WTC11 (cell line): ENCODE measurements at regions not wholly inside any gene's neighbourhood (a gene's known extent, or its start where the extent isn't known, plus 50 kb on each side); places are given as distances from the start of the nearest gene placed in this dataset.

Source experiments
- ATAC-seq: fragments of 200-7000 bp; cut with Tn5 transposase; 2 replicates; pipeline ENCODE4 v1.10.0; 2021; ENCODE audit warnings: mild to moderate bottlenecking, moderate library complexity
- CTCF ChIA-PET: fragments of 300-600 bp; sonication (Branson Sonifier 250); formaldehyde crosslinking; loops from one replicate; lab custom pipeline; 2021; ENCODE audit warnings: antibody characterized with exemption; lab: Charles Lee
- POLR2A ChIA-PET: fragments of 350-600 bp; sonication (Branson Sonifier 250); formaldehyde crosslinking; loops from one replicate; lab custom pipeline; 2021; ENCODE audit warnings: antibody characterized with exemption; lab: Charles Lee
- DNase-seq: peaks from one replicate; pipeline ENCODE4 v3.0.0; 2021; ENCODE audit warnings: low spot score
- H3K27ac Mint-ChIP-seq: 2 replicates; pipeline ENCODE4 v1.8.0; 2021; ENCODE audit warnings: mixed read lengths
- H3K27me3 Mint-ChIP-seq: 2 replicates; pipeline ENCODE4 v1.8.0; 2021; ENCODE audit warnings: low read depth, mild to moderate bottlenecking, moderate library complexity, mixed read lengths
- H3K36me3 Mint-ChIP-seq: 2 replicates; pipeline ENCODE4 v1.8.0; 2021; ENCODE audit warnings: mixed read lengths
- H3K4me1 Mint-ChIP-seq: 2 replicates; pipeline ENCODE4 v1.8.0; 2022; ENCODE audit warnings: mixed read lengths
- H3K4me3 Mint-ChIP-seq: 2 replicates; pipeline ENCODE4 v1.8.0; 2021; ENCODE audit warnings: mild to moderate bottlenecking, moderate library complexity, mixed read lengths
- H3K9me3 Mint-ChIP-seq: 2 replicates; pipeline ENCODE4 v1.8.0; 2021; ENCODE audit warnings: mixed read lengths
- CREB1 ChIP-seq: sonication (generic); formaldehyde crosslinking; IDR thresholded peaks from 2 replicates; pipeline ENCODE4 v1.8.0; 2023; ENCODE audit warnings: mild to moderate bottlenecking, missing genetic modification reagents
- ESRRA ChIP-seq: sonication (generic); formaldehyde crosslinking; IDR thresholded peaks from 2 replicates; pipeline ENCODE4 v1.8.1; 2022; ENCODE audit warnings: mild to moderate bottlenecking, missing genetic modification reagents, borderline replicate concordance
- ETV6 ChIP-seq: sonication (generic); formaldehyde crosslinking; IDR thresholded peaks from 2 replicates; pipeline ENCODE4 v1.8.1; 2022; ENCODE audit warnings: mild to moderate bottlenecking, missing genetic modification reagents
- FOXP1 ChIP-seq: sonication (generic); formaldehyde crosslinking; IDR thresholded peaks from 2 replicates; pipeline ENCODE4 v1.8.0; 2022; ENCODE audit warnings: missing genetic modification reagents, mild to moderate bottlenecking, moderate library complexity, borderline replicate concordance
- GABPB1 ChIP-seq: sonication (generic); formaldehyde crosslinking; IDR thresholded peaks from 2 replicates; pipeline ENCODE4 v1.8.1; 2023; ENCODE audit warnings: mild to moderate bottlenecking, missing genetic modification reagents
- GTF2I ChIP-seq: fragments of 250-450 bp; sonication (Bioruptor Pico); conservative IDR thresholded peaks from 2 replicates; pipeline ENCODE4 v1.4.0; 2021; ENCODE audit warnings: mild to moderate bottlenecking
- IRF2 ChIP-seq: sonication (generic); formaldehyde crosslinking; IDR thresholded peaks from 2 replicates; pipeline ENCODE4 v1.8.0; 2022; ENCODE audit warnings: low read depth, missing genetic modification reagents, borderline replicate concordance
- MAX ChIP-seq: sonication (generic); formaldehyde crosslinking; IDR thresholded peaks from 2 replicates; pipeline ENCODE4 v1.8.0; 2022; ENCODE audit warnings: mild to moderate bottlenecking, missing genetic modification reagents
- MXD4 ChIP-seq: fragments of 250-450 bp; sonication (Bioruptor Pico); IDR thresholded peaks from 2 replicates; pipeline ENCODE4 v1.8.0; 2021; ENCODE audit warnings: mild to moderate bottlenecking, moderate library complexity, borderline replicate concordance
- PREB ChIP-seq: sonication (generic); formaldehyde crosslinking; IDR thresholded peaks from 2 replicates; pipeline ENCODE4 v1.8.1; 2022; ENCODE audit warnings: mild to moderate bottlenecking, missing genetic modification reagents, moderate library complexity, borderline replicate concordance
- TCF7 ChIP-seq: sonication (generic); formaldehyde crosslinking; IDR thresholded peaks from 2 replicates; pipeline ENCODE4 v1.8.0; 2022; ENCODE audit warnings: mild to moderate bottlenecking, low read depth, missing genetic modification reagents, moderate library complexity
- ZBTB43 ChIP-seq: sonication (generic); formaldehyde crosslinking; IDR thresholded peaks from 2 replicates; pipeline ENCODE4 v1.8.1; 2023; ENCODE audit warnings: mild to moderate bottlenecking, missing genetic modification reagents
- ZNF138 ChIP-seq: sonication (generic); formaldehyde crosslinking; conservative IDR thresholded peaks from 2 replicates; pipeline ENCODE4 v1.8.1; 2022; ENCODE audit warnings: mild to moderate bottlenecking, moderate library complexity, missing genetic modification reagents
- ZNF232 ChIP-seq: sonication (generic); formaldehyde crosslinking; IDR thresholded peaks from 2 replicates; pipeline ENCODE4 v1.8.0; 2022; ENCODE audit warnings: mild to moderate bottlenecking, missing genetic modification reagents
- ZNF317 ChIP-seq: sonication (generic); formaldehyde crosslinking; IDR thresholded peaks from 2 replicates; pipeline ENCODE4 v1.8.1; 2023; ENCODE audit warnings: low read depth, mild to moderate bottlenecking, moderate library complexity, missing genetic modification reagents, borderline replicate concordance
- ZNF671 ChIP-seq: fragments of 250-450 bp; sonication (Bioruptor Pico); IDR thresholded peaks from 2 replicates; pipeline ENCODE4 v1.8.0; 2021; ENCODE audit warnings: mild to moderate bottlenecking
- TF ChIP-seq, protein P1 (sequence below): sonication (generic); formaldehyde crosslinking; IDR thresholded peaks from 2 replicates; pipeline ENCODE4 v1.8.1; 2022; ENCODE audit warnings: low read depth, mild to moderate bottlenecking, moderate library complexity, missing genetic modification reagents, borderline replicate concordance
- TF ChIP-seq, protein P2 (sequence below): fragments of 250-450 bp; sonication (Bioruptor Pico); conservative IDR thresholded peaks from 2 replicates; pipeline ENCODE4 v1.9.0; 2021; ENCODE audit warnings: mild to moderate bottlenecking
- TF ChIP-seq, protein P3 (sequence below): sonication (generic); formaldehyde crosslinking; IDR thresholded peaks from 2 replicates; pipeline ENCODE4 v1.8.0; 2023; ENCODE audit warnings: mild to moderate bottlenecking, missing genetic modification reagents
- TF ChIP-seq, protein P4 (sequence below): fragments of 250-450 bp; sonication (Bioruptor Pico); IDR thresholded peaks from 2 replicates; pipeline ENCODE4 v1.8.0; 2021; ENCODE audit warnings: mild to moderate bottlenecking
- TF ChIP-seq, protein P5 (sequence below): fragments of 250-450 bp; sonication (Bioruptor Pico); IDR thresholded peaks from 2 replicates; pipeline ENCODE4 v2.1.2; 2022; ENCODE audit warnings: mild to moderate bottlenecking, moderate library complexity

GRCh38 chr6:90719321-90720195 is 132.7 kb upstream of the MAP3K7 start (continued):
- TF ChIP-seq ESRRA (CRISPR knock-in tag) (no peak), PREB (CRISPR knock-in tag) (no peak), GTF2I (no peak), TCF7 (CRISPR knock-in tag) (no peak), CREB1 (CRISPR knock-in tag) (no peak), ZNF138 (no peak), ZNF232 (CRISPR knock-in tag) (no peak), IRF2 (CRISPR knock-in tag) (no peak)

GRCh38 chr6:90716376-90716775 is 129.5 kb upstream of the MAP3K7 start:
- Mint-ChIP-seq H3K4me3 (no peak overlapping the region), H3K9me3 (no peaks in the 10 kb centered on the region)
- DNase-seq = no peak
- CTCF ChIA-PET = no interaction called here
- TF ChIP-seq ZBTB43 = no peak
- TF ChIP-seq PREB (CRISPR knock-in tag) = no peak
- TF ChIP-seq FOXP1 (CRISPR knock-in tag) = no peak
- no peak for TF ChIP-seq TCF7 (CRISPR knock-in tag)
- no peak for TF ChIP-seq ZNF317 (CRISPR knock-in tag)
- TF ChIP-seq, protein P1, sequence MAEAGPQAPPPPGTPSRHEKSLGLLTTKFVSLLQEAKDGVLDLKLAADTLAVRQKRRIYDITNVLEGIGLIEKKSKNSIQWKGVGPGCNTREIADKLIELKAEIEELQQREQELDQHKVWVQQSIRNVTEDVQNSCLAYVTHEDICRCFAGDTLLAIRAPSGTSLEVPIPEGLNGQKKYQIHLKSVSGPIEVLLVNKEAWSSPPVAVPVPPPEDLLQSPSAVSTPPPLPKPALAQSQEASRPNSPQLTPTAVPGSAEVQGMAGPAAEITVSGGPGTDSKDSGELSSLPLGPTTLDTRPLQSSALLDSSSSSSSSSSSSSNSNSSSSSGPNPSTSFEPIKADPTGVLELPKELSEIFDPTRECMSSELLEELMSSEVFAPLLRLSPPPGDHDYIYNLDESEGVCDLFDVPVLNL (CRISPR knock-in tag) = no peak
- TF ChIP-seq, protein P2, sequence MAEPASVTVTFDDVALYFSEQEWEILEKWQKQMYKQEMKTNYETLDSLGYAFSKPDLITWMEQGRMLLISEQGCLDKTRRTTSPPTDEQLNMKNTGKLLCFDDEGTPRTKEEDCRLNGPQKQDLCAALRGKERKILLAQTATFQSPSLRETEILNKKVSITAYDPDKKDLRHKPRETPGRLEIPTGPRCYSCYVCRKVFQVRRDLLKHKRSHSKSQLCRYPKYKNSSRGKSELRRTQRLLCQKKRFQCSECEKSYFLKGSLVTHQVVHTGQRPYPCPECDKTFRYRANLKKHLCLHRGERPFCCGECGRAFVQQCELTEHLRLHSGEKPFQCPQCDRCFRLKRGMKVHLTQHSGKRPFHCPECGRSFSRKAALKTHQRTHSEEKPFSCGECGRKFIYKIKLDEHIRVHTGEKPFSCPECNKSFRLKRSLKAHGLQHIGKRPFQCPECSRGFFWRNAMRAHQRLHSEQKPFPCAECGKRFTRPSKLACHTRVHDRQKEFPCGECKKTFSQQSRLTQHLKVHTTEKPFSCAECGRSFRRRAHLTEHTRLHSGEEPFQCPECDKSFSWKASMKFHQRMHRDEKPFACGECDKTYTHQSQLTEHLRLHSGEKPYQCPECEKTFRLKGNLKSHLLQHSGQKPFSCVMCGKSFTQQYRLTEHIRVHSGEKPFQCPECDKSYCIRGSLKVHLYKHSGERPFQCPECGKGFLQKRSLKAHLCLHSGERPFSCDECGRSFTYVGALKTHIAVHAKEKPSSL (CRISPR knock-in tag) = no peak
- TF ChIP-seq ZNF671 (CRISPR knock-in tag) = no peak
- TF ChIP-seq, protein P3, sequence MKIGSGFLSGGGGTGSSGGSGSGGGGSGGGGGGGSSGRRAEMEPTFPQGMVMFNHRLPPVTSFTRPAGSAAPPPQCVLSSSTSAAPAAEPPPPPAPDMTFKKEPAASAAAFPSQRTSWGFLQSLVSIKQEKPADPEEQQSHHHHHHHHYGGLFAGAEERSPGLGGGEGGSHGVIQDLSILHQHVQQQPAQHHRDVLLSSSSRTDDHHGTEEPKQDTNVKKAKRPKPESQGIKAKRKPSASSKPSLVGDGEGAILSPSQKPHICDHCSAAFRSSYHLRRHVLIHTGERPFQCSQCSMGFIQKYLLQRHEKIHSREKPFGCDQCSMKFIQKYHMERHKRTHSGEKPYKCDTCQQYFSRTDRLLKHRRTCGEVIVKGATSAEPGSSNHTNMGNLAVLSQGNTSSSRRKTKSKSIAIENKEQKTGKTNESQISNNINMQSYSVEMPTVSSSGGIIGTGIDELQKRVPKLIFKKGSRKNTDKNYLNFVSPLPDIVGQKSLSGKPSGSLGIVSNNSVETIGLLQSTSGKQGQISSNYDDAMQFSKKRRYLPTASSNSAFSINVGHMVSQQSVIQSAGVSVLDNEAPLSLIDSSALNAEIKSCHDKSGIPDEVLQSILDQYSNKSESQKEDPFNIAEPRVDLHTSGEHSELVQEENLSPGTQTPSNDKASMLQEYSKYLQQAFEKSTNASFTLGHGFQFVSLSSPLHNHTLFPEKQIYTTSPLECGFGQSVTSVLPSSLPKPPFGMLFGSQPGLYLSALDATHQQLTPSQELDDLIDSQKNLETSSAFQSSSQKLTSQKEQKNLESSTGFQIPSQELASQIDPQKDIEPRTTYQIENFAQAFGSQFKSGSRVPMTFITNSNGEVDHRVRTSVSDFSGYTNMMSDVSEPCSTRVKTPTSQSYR (CRISPR knock-in tag) = no peak
- TF ChIP-seq ETV6 (CRISPR knock-in tag) = no peak
- TF ChIP-seq MAX (CRISPR knock-in tag) = no peak
- no peak for TF ChIP-seq GABPB1
- TF ChIP-seq, protein P4, sequence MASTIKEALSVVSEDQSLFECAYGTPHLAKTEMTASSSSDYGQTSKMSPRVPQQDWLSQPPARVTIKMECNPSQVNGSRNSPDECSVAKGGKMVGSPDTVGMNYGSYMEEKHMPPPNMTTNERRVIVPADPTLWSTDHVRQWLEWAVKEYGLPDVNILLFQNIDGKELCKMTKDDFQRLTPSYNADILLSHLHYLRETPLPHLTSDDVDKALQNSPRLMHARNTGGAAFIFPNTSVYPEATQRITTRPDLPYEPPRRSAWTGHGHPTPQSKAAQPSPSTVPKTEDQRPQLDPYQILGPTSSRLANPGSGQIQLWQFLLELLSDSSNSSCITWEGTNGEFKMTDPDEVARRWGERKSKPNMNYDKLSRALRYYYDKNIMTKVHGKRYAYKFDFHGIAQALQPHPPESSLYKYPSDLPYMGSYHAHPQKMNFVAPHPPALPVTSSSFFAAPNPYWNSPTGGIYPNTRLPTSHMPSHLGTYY (CRISPR knock-in tag) = no peak
- no peak for TF ChIP-seq MXD4 (CRISPR knock-in tag)
- TF ChIP-seq, protein P5, sequence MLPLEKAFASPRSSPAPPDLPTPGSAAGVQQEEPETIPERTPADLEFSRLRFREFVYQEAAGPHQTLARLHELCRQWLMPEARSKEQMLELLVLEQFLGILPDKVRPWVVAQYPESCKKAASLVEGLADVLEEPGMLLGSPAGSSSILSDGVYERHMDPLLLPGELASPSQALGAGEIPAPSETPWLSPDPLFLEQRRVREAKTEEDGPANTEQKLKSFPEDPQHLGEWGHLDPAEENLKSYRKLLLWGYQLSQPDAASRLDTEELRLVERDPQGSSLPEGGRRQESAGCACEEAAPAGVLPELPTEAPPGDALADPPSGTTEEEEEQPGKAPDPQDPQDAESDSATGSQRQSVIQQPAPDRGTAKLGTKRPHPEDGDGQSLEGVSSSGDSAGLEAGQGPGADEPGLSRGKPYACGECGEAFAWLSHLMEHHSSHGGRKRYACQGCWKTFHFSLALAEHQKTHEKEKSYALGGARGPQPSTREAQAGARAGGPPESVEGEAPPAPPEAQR = no peak
- TF ChIP-seq, all 79 proteins: peak for 0
- no peak overlapping the region for H3K27ac Mint-ChIP-seq
- peak; percentile 47 for ATAC-seq
- H3K36me3 Mint-ChIP-seq = no peaks in the 10 kb centered on the region
- peaks cover 29% of the 10 kb centered on the region for H3K4me1 Mint-ChIP-seq
- H3K27me3 Mint-ChIP-seq = no peaks in the 10 kb centered on the region
- POLR2A ChIA-PET = no interaction called here
